ENCODE measurements at regions not wholly inside any gene's neighbourhood (a gene's known extent, or its start where the extent isn't known, plus 50 kb on each side); places are given as distances from the start of the nearest gene placed in this dataset.

DNA sequence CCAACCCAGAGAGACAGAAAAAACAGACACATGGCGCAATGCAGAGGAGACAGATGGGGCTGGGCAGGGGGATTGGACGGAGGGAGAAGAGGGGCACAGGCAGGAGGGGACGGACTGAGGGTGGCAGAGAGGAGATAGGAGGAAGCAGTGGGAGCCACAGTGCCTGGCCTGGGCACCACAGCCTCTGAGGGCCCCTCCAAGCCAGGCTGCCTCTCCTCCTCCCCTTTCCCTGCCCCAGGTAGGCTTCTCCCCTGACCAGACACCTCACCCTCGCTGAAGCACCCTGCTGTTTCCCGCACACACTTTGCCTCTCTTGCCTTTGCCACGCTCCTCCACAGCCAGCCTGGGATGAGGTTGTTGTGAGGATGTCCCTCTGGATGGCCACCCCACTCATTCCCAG, 84.0 kb upstream of the PRR20G start:
- Histone ChIP-seq H3K27me3 (peaks cover 0 to 8% of the 10 kb centered on the region in 2 donors), H3K36me3 (no peaks in the 10 kb centered on the region), H3K4me3 (no peak overlapping the region), H3K27ac (no peak overlapping the region), H3K4me1 (no peaks in the 10 kb centered on the region), H3K9me3 (peaks cover 3 to 4% of the 10 kb centered on the region in 2 donors)
- no peak for DNase-seq (ENCODE audit: low spot score in 2 of 2)
- intact Hi-C loops (cut with DNase I; ENCODE audit: low total_unique reads): loop anchor here (10.0 kb wide), 1 partner anchor 277 kb away; no protein-coding TSS in a partner anchor
- TF ChIP-seq, protein P1, sequence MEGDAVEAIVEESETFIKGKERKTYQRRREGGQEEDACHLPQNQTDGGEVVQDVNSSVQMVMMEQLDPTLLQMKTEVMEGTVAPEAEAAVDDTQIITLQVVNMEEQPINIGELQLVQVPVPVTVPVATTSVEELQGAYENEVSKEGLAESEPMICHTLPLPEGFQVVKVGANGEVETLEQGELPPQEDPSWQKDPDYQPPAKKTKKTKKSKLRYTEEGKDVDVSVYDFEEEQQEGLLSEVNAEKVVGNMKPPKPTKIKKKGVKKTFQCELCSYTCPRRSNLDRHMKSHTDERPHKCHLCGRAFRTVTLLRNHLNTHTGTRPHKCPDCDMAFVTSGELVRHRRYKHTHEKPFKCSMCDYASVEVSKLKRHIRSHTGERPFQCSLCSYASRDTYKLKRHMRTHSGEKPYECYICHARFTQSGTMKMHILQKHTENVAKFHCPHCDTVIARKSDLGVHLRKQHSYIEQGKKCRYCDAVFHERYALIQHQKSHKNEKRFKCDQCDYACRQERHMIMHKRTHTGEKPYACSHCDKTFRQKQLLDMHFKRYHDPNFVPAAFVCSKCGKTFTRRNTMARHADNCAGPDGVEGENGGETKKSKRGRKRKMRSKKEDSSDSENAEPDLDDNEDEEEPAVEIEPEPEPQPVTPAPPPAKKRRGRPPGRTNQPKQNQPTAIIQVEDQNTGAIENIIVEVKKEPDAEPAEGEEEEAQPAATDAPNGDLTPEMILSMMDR (IDR thresholded peaks at IDR 0.05): no peak
- no peak for TF ChIP-seq POLR2AphosphoS5 (IDR thresholded peaks at IDR 0.05)
- no peak for TF ChIP-seq POLR2A (IDR thresholded peaks at IDR 0.05)

DNA sequence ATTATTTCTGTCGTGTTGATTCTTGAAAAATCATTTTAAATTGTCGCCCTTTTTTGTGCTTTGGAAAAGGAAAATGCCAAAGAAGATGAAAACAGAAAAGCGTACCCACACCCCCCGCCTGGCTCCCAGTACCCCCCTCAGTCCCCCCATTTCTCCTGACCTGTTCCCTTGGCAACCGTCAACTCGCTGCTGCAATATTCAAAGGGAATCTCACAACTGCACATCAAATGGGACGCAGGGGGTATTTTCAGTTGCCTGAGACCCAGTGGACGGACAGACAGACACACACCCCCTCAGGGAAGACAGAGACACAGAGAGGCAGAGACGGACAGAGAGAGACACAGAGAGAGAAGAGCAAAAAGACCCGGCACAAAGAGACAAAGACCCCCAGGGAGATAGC, 83.5 kb upstream of the PRR20G start:
- H3K4me3 ChIP-seq: no peak overlapping the region
- peaks cover 0 to 8% of the 10 kb centered on the region in 2 donors for H3K27me3 ChIP-seq
- no peaks in the 10 kb centered on the region for H3K36me3 ChIP-seq
- H3K4me1 ChIP-seq: no peaks in the 10 kb centered on the region
- H3K9me3 ChIP-seq: peaks cover 0 to under 1% of the 10 kb centered on the region in 2 donors
- TF ChIP-seq POLR2AphosphoS5 (IDR thresholded peaks at IDR 0.05) (no peak), POLR2A (IDR thresholded peaks at IDR 0.05) (no peak)
- TF ChIP-seq, protein P1 (IDR thresholded peaks at IDR 0.05): no peak
- H3K27ac ChIP-seq: no peak overlapping the region
- no peak for DNase-seq (ENCODE audit: low spot score in 2 of 2)
- intact Hi-C loops (cut with DNase I; ENCODE audit: low total_unique reads): loop anchor here (10.0 kb wide), 1 partner anchor 277 kb away; no protein-coding TSS in a partner anchor

DNA sequence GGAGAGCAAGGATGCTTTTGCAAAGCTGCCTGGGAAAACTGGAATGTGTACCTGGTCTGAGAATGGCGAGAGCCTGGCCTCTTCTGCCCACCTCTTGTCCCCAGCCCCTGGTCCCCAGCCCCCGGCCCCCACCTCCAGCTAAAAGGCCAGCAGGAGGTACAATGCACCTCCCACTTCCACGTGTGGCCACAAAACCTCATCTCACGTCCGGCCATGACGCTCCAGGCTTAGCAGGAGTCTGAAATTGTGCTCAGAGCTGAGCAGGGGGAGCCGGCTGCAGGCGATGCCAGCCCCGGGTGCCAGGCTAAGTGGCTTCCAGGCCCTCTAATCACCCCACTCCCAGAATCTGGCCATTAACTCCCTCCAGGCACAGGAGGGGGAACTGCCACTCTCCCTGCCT, 83.1 kb upstream of the PRR20G start:
- intact Hi-C loops (cut with DNase I; ENCODE audit: low total_unique reads): loop anchor here (10.0 kb wide), 1 partner anchor 276 kb away; no protein-coding TSS in a partner anchor
- H3K36me3 ChIP-seq: no peaks in the 10 kb centered on the region
- no peak overlapping the region for H3K27ac ChIP-seq
- no peak for DNase-seq (ENCODE audit: low spot score in 2 of 2)
- H3K27me3 ChIP-seq: peaks cover 0 to 8% of the 10 kb centered on the region in 2 donors
- no peak overlapping the region for H3K4me3 ChIP-seq
- H3K9me3 ChIP-seq: no peaks in the 10 kb centered on the region
- TF ChIP-seq POLR2A (IDR thresholded peaks at IDR 0.05): no peak
- TF ChIP-seq, protein P1 (IDR thresholded peaks at IDR 0.05): no peak
- no peak for TF ChIP-seq POLR2AphosphoS5 (IDR thresholded peaks at IDR 0.05)
- H3K4me1 ChIP-seq: no peaks in the 10 kb centered on the region

DNA sequence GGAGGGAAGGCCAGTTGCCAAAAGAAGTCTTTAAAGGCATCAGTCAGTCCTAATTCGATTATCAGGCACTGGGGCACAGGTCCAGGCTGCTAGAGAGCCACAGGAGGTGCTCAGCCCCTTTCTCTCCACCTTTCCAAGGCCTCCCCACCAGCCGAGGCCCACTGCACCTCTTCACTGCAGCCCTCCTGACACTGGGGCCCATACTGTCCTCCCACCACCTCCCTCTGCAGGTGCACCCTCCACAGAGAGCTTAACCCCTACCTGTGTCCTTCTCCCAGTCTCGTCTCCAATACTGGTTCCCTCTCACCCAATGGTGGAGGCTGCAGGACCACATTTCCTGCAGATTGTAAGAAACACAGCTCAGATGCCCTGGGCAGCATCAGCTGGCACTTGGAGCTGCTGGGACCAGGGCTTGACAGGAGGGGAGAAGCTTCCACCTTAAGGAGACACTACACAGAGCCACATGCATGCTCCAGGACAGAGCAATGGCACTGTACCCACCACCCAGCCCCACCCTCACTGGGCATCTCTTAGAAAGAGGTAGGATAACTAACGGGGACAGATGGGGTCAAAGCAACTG, 81.6 kb upstream of the PRR20G start:
- Histone ChIP-seq H3K9me3 (no peaks in the 10 kb centered on the region), H3K27ac (no peak overlapping the region), H3K4me1 (no peaks in the 10 kb centered on the region), H3K36me3 (no peaks in the 10 kb centered on the region), H3K4me3 (no peak overlapping the region), H3K27me3 (peaks cover 0 to 8% of the 10 kb centered on the region in 2 donors)
- TF ChIP-seq POLR2A (IDR thresholded peaks at IDR 0.05) (no peak), POLR2AphosphoS5 (IDR thresholded peaks at IDR 0.05) (no peak)
- TF ChIP-seq, protein P1 (IDR thresholded peaks at IDR 0.05): no peak
- no peak for DNase-seq (ENCODE audit: low spot score in 2 of 2)
- intact Hi-C loops (cut with DNase I; ENCODE audit: low total_unique reads): no loop called here

DNA sequence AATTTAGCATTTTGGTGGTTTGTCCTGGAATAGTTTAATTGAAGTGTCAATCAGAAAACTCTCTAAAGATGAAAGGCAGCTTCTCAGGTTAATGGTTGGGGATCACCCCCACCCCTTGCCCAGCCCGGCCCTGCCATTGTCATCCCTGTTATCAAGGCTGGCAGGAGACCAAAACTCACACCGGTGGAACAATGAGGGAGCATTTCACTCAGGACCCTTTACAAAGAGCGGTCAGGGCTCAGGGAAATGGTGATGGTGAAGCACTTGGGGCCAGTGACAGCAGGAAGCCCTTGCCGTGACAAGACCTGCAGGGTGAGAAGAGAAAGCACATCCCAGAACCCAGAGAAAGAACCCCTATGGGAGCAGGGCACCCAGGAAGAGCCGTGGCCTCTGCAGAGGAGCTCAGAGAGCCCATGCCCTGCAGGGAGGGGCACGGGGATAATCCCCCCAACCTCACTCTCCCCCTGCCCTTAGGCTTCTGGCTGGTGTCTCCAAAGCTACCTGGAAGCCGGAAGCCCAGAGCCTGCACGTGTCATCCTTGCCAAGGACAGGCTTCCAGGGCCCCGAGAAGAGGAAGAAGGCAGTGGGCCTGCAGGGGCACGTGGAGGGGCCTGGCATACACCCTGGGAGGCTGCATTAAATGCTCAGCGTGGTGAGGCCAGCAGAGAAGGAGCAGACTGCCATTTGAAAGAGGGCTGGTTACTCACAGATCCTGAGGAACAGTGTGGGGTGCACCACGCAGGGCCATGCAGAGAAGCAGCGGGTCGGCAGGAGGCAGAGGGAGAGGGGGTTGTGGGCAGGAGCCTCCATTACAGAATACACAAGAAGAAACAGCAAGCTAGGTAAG, 80.6 kb upstream of the PRR20G start:
- H3K9me3 ChIP-seq: no peaks in the 10 kb centered on the region
- intact Hi-C loops (cut with DNase I; ENCODE audit: low total_unique reads): no loop called here
- H3K4me3 ChIP-seq: no peak overlapping the region
- no peaks in the 10 kb centered on the region for H3K36me3 ChIP-seq
- TF ChIP-seq, protein P1 (IDR thresholded peaks at IDR 0.05): no peak
- no peak for TF ChIP-seq POLR2AphosphoS5 (IDR thresholded peaks at IDR 0.05)
- no peak for TF ChIP-seq POLR2A (IDR thresholded peaks at IDR 0.05)
- H3K27me3 ChIP-seq: peaks cover 0 to 8% of the 10 kb centered on the region in 2 donors
- H3K27ac ChIP-seq: no peak overlapping the region
- no peak for DNase-seq (ENCODE audit: low spot score in 2 of 2)
- no peaks in the 10 kb centered on the region for H3K4me1 ChIP-seq

Data from breast epithelium (tissue), 4 donors.